ENCODE measurements at regions not wholly inside any gene's neighbourhood (a gene's known extent, or its start where the extent isn't known, plus 50 kb on each side); places are given as distances from the start of the nearest gene placed in this dataset.

DNA sequence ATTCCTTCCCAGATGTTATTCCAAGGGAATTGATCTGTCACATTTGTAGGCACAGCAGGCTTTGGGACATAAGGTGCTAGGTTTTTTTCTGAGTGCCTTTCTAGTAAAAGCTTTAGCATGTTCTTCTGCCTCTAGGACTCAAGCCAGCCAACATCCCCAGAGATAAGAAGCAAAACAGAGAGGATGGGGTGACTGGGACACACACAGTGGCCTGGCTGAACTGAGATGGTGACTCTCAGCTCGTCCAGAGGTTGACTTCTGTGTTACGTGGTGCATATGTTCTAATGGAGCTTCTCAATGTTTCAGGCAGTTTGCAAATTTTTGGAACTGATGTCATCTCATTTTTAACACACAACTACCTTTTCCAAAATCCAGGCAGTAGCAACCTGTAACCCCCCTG is 188.1 kb upstream of the CELF2 start:
- TF ChIP-seq, protein P1, sequence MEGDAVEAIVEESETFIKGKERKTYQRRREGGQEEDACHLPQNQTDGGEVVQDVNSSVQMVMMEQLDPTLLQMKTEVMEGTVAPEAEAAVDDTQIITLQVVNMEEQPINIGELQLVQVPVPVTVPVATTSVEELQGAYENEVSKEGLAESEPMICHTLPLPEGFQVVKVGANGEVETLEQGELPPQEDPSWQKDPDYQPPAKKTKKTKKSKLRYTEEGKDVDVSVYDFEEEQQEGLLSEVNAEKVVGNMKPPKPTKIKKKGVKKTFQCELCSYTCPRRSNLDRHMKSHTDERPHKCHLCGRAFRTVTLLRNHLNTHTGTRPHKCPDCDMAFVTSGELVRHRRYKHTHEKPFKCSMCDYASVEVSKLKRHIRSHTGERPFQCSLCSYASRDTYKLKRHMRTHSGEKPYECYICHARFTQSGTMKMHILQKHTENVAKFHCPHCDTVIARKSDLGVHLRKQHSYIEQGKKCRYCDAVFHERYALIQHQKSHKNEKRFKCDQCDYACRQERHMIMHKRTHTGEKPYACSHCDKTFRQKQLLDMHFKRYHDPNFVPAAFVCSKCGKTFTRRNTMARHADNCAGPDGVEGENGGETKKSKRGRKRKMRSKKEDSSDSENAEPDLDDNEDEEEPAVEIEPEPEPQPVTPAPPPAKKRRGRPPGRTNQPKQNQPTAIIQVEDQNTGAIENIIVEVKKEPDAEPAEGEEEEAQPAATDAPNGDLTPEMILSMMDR (IDR thresholded peaks at IDR 0.05; ENCODE audit: insufficient read depth, low read length) = no peak
- TF ChIP-seq, protein P2, sequence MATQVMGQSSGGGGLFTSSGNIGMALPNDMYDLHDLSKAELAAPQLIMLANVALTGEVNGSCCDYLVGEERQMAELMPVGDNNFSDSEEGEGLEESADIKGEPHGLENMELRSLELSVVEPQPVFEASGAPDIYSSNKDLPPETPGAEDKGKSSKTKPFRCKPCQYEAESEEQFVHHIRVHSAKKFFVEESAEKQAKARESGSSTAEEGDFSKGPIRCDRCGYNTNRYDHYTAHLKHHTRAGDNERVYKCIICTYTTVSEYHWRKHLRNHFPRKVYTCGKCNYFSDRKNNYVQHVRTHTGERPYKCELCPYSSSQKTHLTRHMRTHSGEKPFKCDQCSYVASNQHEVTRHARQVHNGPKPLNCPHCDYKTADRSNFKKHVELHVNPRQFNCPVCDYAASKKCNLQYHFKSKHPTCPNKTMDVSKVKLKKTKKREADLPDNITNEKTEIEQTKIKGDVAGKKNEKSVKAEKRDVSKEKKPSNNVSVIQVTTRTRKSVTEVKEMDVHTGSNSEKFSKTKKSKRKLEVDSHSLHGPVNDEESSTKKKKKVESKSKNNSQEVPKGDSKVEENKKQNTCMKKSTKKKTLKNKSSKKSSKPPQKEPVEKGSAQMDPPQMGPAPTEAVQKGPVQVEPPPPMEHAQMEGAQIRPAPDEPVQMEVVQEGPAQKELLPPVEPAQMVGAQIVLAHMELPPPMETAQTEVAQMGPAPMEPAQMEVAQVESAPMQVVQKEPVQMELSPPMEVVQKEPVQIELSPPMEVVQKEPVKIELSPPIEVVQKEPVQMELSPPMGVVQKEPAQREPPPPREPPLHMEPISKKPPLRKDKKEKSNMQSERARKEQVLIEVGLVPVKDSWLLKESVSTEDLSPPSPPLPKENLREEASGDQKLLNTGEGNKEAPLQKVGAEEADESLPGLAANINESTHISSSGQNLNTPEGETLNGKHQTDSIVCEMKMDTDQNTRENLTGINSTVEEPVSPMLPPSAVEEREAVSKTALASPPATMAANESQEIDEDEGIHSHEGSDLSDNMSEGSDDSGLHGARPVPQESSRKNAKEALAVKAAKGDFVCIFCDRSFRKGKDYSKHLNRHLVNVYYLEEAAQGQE (IDR thresholded peaks at IDR 0.05; ENCODE audit: insufficient replicate concordance, low read depth) = no peak
- TF ChIP-seq POLR2AphosphoS5 (IDR thresholded peaks at IDR 0.05; ENCODE audit: low read depth) (no peak), GABPA (IDR thresholded peaks at IDR 0.05; ENCODE audit: low read depth) (no peak)

Measured in HL-60 (cell line).